Cardiac muscle cell (in vitro differentiated cells and primary cell): ENCODE measurements at regions not wholly inside any gene's neighbourhood (a gene's known extent, or its start where the extent isn't known, plus 50 kb on each side); places are given as distances from the start of the nearest gene placed in this dataset.

Experiments
- DNase-seq, 2 donors: peaks; one replicate each; pipeline versions ENCODE4 v3.0.0 to v3.0.0-alpha.2; 2010 to 2017; ENCODE audit warnings: low read depth in 1 of 2, low spot score in 1 of 2
- H3K27ac ChIP-seq: fragments of 200-600 bp; sonication (generic); 2 replicates; pipeline ENCODE4 v1.5.1; 2016
- H3K27me3 ChIP-seq: fragments of 200-600 bp; sonication (generic); 2 replicates; pipeline ENCODE4 v1.6.0; 2016; ENCODE audit warnings: control low read depth
- H3K36me3 ChIP-seq: fragments of 200-600 bp; sonication (generic); 2 replicates; pipeline ENCODE4 v1.5.1; 2016; ENCODE audit warnings: control low read depth
- H3K4me1 ChIP-seq: fragments of 200-600 bp; sonication (generic); 2 replicates; pipeline ENCODE4 v1.8.1; 2017; ENCODE audit warnings: low read depth, mild to moderate bottlenecking, mixed run types
- H3K4me3 ChIP-seq: fragments of 200-600 bp; sonication (generic); 2 replicates; pipeline ENCODE4 v1.5.1; 2016; ENCODE audit warnings: mild to moderate bottlenecking
- H3K9me3 ChIP-seq: fragments of 200-600 bp; sonication (generic); 2 replicates; pipeline ENCODE4 v1.5.1; 2017; ENCODE audit warnings: low read depth, mild to moderate bottlenecking, control low read depth
- TF ChIP-seq, protein P1 (sequence below): IDR thresholded peaks from 2 replicates; pipeline ENCODE4 v1.5.1; 2012; ENCODE audit warnings: low read depth, mild to moderate bottlenecking, low read length

DNA sequence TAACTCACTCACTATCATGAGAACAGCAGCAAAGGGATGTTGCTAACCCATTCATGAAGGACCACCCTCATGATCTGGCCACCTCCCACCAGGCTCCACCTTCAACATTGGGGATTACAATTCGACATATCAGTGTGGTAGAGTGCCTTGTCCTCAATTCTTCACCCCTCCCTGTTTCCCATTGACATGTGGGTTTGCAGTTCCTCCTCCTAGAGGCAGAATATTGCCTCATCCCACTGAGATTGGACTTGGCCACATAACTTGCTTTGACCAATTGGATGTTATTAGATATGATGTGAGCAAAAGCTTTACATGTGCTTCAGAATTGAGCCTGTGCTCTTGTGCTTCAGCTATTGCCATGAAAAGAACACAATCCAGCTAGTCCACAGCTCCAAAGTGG is 217.0 kb upstream of the CXCR4 start:
- TF ChIP-seq, protein P1, sequence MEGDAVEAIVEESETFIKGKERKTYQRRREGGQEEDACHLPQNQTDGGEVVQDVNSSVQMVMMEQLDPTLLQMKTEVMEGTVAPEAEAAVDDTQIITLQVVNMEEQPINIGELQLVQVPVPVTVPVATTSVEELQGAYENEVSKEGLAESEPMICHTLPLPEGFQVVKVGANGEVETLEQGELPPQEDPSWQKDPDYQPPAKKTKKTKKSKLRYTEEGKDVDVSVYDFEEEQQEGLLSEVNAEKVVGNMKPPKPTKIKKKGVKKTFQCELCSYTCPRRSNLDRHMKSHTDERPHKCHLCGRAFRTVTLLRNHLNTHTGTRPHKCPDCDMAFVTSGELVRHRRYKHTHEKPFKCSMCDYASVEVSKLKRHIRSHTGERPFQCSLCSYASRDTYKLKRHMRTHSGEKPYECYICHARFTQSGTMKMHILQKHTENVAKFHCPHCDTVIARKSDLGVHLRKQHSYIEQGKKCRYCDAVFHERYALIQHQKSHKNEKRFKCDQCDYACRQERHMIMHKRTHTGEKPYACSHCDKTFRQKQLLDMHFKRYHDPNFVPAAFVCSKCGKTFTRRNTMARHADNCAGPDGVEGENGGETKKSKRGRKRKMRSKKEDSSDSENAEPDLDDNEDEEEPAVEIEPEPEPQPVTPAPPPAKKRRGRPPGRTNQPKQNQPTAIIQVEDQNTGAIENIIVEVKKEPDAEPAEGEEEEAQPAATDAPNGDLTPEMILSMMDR = no peak
- H3K4me3 ChIP-seq = no peak overlapping the region
- no peaks in the 10 kb centered on the region for H3K9me3 ChIP-seq
- DNase-seq = no peak
- no peak overlapping the region for H3K27ac ChIP-seq
- H3K36me3 ChIP-seq = no peaks in the 10 kb centered on the region
- no peaks in the 10 kb centered on the region for H3K27me3 ChIP-seq
- no peaks in the 10 kb centered on the region for H3K4me1 ChIP-seq

- Histone ChIP-seq H3K4me1 (no peaks in the 10 kb centered on the region), H3K27ac (no peak overlapping the region), H3K9me3 (no peaks in the 10 kb centered on the region), H3K36me3 (no peaks in the 10 kb centered on the region), H3K4me3 (no peak overlapping the region), H3K27me3 (no peaks in the 10 kb centered on the region)
- no peak for DNase-seq
- TF ChIP-seq, protein P1 = no peak
Measured at GRCh38 chr2:136332436-136333095, 214.6 kb upstream of the CXCR4 start.

- H3K4me3 ChIP-seq = no peak overlapping the region
- no peaks in the 10 kb centered on the region for H3K36me3 ChIP-seq
- no peaks in the 10 kb centered on the region for H3K4me1 ChIP-seq
- TF ChIP-seq, protein P1 = no peak
- no peaks in the 10 kb centered on the region for H3K27me3 ChIP-seq
- no peak overlapping the region for H3K27ac ChIP-seq
- DNase-seq = no peak
- no peaks in the 10 kb centered on the region for H3K9me3 ChIP-seq
Measured at GRCh38 chr2:136331226-136331625, 213.3 kb upstream of the CXCR4 start.

DNA sequence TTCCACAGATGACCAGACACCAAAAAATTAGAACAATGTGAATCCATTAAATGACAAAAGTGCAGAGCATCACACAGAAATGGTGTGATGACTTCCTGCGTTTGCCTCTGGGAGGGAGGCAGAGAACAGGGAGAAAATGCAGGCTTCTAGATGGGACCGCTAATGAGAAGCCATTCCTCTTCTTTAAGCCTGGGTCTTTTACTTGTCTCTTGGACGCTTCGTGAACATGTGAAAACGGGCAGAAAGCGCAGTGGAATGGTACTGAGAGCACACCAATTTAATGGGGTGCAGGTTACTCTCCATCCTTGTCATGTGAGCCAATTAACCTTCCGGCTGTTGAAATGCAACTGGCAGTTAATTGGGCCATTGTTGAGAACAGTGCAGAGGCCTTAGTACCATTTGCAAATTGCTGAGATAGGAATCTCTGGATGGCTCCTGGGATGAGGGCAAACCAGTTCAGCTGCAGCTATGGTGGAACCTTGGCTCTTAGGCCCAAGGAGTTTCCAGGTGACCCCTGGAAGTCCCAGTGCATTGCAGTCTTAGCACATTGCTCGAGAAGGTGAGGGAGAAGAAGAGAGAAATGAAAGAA is 210.4 kb upstream of the CXCR4 start:
- TF ChIP-seq, protein P1 = no peak
- Histone ChIP-seq H3K36me3 (no peaks in the 10 kb centered on the region), H3K4me3 (no peak overlapping the region), H3K4me1 (no peaks in the 10 kb centered on the region), H3K9me3 (no peaks in the 10 kb centered on the region), H3K27me3 (no peaks in the 10 kb centered on the region), H3K27ac (no peak overlapping the region)
- DNase-seq = no peak

DNA sequence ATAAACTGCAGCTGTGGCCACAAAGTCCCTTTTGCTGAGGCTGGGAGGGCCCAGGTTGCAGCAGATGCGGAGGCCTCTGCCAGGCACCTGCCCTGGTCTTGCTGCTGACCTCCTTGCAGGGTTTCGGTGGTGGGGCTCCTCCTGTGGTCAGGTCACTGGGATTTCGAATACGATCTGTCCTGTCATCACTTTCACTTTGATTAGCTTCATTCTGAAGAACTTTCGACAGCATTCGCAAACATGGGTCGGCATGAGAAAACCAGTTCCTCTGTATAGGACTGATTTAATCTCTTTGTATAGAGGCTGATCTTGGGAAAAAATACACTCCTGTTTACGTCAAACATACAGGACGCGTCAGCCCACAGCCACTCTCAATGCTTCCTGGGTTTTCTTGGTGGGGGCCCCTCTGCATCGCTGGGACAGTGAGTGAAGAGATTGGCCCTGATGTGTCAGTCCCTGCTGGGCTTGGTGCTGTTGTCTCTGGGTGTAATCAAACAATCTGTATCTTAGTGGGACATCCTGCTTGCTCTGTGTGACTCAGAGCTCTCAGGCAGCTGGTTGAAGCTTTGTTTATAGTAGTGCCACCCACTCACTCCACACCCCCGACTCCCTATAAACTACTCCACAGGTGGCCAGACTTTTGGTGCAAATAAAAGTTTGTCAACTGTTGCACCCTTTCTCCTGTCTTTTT is 209.4 kb upstream of the CXCR4 start:
- Histone ChIP-seq H3K4me1 (no peaks in the 10 kb centered on the region), H3K36me3 (no peaks in the 10 kb centered on the region), H3K27me3 (no peaks in the 10 kb centered on the region), H3K27ac (no peak overlapping the region), H3K4me3 (no peak overlapping the region), H3K9me3 (no peaks in the 10 kb centered on the region)
- peak in 1 of 2 donors; percentile 6 for DNase-seq
- TF ChIP-seq, protein P1 = no peak
